Adrenal gland (tissue), 9 donors: ENCODE measurements at regions not wholly inside any gene's neighbourhood (a gene's known extent, or its start where the extent isn't known, plus 50 kb on each side); places are given as distances from the start of the nearest gene placed in this dataset.

ENCODE experiments used
- DNase-seq, 7 donors: peaks; one replicate each; pipeline ENCODE4 v3.0.0-alpha.2; 2019 to 2020
- H3K27ac ChIP-seq, 5 donors: fragments of 200-600 bp; sonication (generic) in 4 of 5; 1 replicate in 3 of 5; 2 replicates in 2 of 5; pipeline versions ENCODE4 v1.5.1 to v1.8.0; 2016 to 2020; ENCODE audit warnings: mild to moderate bottlenecking in 1 of 5
- H3K27me3 ChIP-seq: fragments of 200-600 bp; 2 replicates; pipeline ENCODE4 v1.8.0; 2021
- H3K36me3 ChIP-seq, 2 donors: fragments of 200-600 bp; replicated peaks in 1 of 2; 1 replicate in 1 of 2; 2 replicates in 1 of 2; pipeline versions ENCODE4 v1.5.1 to v1.8.0; 2018 to 2022
- H3K4me1 ChIP-seq, 2 donors: fragments of 200-600 bp; replicated peaks in 1 of 2; 1 replicate in 1 of 2; 2 replicates in 1 of 2; pipeline versions ENCODE4 v1.5.1 to v1.8.0; 2018 to 2021
- H3K4me3 ChIP-seq, 4 donors: fragments of 200-600 bp; sonication (generic) in 3 of 4; one replicate each; pipeline ENCODE4 v1.5.1; 2016 to 2018
- H3K9me3 ChIP-seq, 3 donors: fragments of 200-600 bp; sonication (generic) in 1 of 3; replicated peaks in 1 of 3; 1 replicate in 2 of 3; 2 replicates in 1 of 3; pipeline versions ENCODE4 v1.5.1 to v1.8.0; 2016 to 2021
- POLR2A ChIP-seq, 2 donors: fragments of 450-650 bp; IDR thresholded peaks; one replicate each; pipeline ENCODE4 v1.6.1; 2017; ENCODE audit warnings: antibody characterized with exemption in 2 of 2, mild to moderate bottlenecking in 2 of 2, moderate library complexity in 1 of 2
- WGBS, 4 donors: extraction: QIAGEN DNeasy Blood & Tissue Kit in 2 of 4; methylation state at CpG; one replicate each; pipeline versions ENCODE4 v1.1.5 to v1.1.7; 2013 to 2017; 5-methylcytosine and 5-hydroxymethylcytosine counted together
- intact Hi-C, 2 donors: fragments of 100-400 bp; cut with DNase I; formaldehyde crosslinking; loops; one replicate each; pipeline versions ENCODE4 v1.14.1 to v1.15.0; 2022 to 2023
- TF ChIP-seq, protein P1 (sequence below), 6 experiments: fragments of 450-650 bp in 4 of 6; fragments of 200-600 bp in 2 of 6; sonication (generic) in 1 of 6; IDR thresholded peaks; 1 replicate in 5 of 6; 2 replicates in 1 of 6; pipeline versions ENCODE4 v1.5.1 to v1.8.0; 2016 to 2021; ENCODE audit warnings: antibody characterized with exemption in 6 of 6, mild to moderate bottlenecking in 2 of 6, moderate library complexity in 1 of 6
- donor health status: healthy with polysubstance abuse.
- donor health status: Bipolar disorder and iron deficiency.
- donor health status: DM: yes; HTN: yes; CAD: no.
- donor health status: DM: no; HTN: no; CAD: no.
- donor health status: DM: no; HTN: no; CAD: no.

DNA sequence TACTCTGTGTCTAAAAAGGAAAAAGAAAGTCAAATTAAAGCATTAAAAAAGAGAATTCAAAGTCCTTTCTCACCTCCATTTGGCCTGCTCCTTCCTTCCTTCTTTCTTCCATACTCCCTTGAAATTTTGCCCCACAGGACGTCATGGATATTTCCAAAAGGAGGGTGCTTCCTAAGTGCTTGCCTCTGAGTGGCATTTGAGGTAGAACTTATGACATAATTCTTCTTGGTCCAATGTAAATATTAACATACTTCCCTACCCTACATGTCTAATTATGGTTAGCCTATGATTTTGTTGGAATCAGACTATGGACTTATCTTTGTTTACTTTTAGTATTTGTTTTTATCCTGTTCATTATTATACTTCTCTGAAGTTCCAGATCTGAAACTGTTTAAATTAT, 132.3 kb downstream of the PFDN4 start:
- H3K27ac ChIP-seq, result no peak overlapping the region
- no peaks in the 10 kb centered on the region for H3K36me3 ChIP-seq
- WGBS, 4 donors, result 49 to 79% (median 65%) methylated on average over 1 of the region's 1 CpG
- intact Hi-C loops, result no loop called here
- no peaks in the 10 kb centered on the region for H3K9me3 ChIP-seq
- TF ChIP-seq POLR2A (IDR thresholded peaks at IDR 0.05), result no peak
- TF ChIP-seq, protein P1, sequence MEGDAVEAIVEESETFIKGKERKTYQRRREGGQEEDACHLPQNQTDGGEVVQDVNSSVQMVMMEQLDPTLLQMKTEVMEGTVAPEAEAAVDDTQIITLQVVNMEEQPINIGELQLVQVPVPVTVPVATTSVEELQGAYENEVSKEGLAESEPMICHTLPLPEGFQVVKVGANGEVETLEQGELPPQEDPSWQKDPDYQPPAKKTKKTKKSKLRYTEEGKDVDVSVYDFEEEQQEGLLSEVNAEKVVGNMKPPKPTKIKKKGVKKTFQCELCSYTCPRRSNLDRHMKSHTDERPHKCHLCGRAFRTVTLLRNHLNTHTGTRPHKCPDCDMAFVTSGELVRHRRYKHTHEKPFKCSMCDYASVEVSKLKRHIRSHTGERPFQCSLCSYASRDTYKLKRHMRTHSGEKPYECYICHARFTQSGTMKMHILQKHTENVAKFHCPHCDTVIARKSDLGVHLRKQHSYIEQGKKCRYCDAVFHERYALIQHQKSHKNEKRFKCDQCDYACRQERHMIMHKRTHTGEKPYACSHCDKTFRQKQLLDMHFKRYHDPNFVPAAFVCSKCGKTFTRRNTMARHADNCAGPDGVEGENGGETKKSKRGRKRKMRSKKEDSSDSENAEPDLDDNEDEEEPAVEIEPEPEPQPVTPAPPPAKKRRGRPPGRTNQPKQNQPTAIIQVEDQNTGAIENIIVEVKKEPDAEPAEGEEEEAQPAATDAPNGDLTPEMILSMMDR (IDR thresholded peaks at IDR 0.05), result no peak
- no peak for DNase-seq
- H3K27me3 ChIP-seq, result no peaks in the 10 kb centered on the region
- H3K4me3 ChIP-seq, result no peak overlapping the region
- H3K4me1 ChIP-seq, result peaks cover 0 to 5% of the 10 kb centered on the region in 2 donors

DNA sequence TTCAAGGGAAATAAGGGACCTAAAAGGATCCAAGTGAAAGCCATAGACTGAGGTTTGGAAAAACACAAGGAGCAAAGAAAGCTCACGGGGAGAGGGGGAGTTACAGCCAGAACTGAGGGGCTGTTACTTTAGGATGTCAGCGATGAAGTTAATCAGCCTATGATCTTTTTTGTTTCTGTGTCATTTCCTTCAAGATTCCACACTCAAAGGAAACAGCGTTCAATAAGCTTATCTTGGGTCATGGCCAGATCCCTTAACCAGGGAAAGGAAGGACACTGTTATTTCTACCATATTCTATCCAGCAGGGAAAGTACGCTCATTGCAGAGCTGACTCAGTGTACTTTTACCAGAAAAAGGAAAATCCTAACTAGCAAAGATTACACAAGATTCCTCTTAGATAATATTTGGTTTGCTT, 132.8 kb downstream of the PFDN4 start:
- 19 to 31% (median 26%) methylated on average over 4 of the region's 4 CpGs for WGBS, 4 donors
- Histone ChIP-seq H3K36me3 (no peaks in the 10 kb centered on the region), H3K27ac (no peak overlapping the region), H3K4me3 (no peak overlapping the region), H3K9me3 (no peaks in the 10 kb centered on the region), H3K27me3 (no peaks in the 10 kb centered on the region), H3K4me1 (peaks cover 0 to 5% of the 10 kb centered on the region in 2 donors)
- intact Hi-C loops, result no loop called here
- TF ChIP-seq, protein P1 (IDR thresholded peaks at IDR 0.05), result no peak
- TF ChIP-seq POLR2A (IDR thresholded peaks at IDR 0.05), result no peak
- no peak for DNase-seq

DNA sequence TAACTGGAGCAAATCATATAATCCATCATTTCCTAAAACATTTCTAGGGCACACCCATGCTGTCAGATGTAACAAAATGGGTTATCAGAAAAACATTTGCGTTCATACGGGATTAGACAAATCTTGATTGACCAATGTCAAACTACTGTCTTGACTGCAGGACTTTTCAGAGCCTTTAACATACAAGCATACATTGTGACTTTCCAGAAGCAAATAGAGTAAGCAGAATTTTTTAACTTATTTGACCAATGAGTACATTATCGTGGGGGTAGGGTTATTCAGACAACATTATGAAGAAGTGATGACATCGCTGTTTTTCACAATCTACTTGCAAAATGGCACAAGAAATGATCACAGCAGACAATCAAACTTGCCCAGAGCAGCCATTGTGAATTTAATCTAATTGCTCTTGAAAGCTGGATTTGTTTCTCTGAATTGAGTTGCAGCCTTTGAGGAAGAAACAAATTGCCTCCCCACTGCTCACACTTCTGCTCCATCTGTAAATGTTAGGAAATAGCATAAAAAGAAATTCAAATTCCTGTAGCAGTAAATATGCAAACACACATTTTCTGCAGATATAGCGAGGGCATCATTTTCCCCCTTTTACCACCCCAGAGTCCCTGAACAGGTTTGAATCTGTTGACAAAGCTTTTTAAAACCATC, 133.0 kb upstream of the DOK5 start:
- Histone ChIP-seq H3K36me3 (no peaks in the 10 kb centered on the region), H3K4me1 (peaks cover 0 to 5% of the 10 kb centered on the region in 2 donors), H3K4me3 (no peak overlapping the region), H3K27ac (no peak overlapping the region), H3K27me3 (no peaks in the 10 kb centered on the region), H3K9me3 (no peaks in the 10 kb centered on the region)
- 86 to 91% (median 90%) methylated on average over 5 of the region's 5 CpGs for WGBS, 4 donors
- DNase-seq, result no peak
- no peak for TF ChIP-seq POLR2A (IDR thresholded peaks at IDR 0.05)
- intact Hi-C loops, result no loop called here

DNA sequence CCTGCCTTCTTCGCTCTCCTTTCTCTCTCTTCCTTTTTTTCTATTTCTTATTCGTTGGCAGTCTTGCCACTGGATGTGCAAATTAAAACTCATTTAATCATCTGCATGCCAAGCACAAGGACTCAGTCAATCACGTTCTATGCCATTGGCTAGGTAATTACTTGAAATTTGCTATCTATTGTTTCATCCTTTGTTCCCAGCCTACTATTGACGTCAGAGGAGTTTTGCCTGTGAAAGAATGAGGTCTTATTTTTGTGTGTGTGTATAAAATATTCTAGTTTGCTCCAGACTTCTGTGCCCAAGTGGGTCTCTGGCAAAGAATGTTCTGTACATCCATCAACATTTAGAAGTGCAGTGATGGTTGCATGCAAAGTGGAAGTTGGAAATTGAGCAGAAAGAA, 132.3 kb upstream of the DOK5 start:
- Histone ChIP-seq H3K9me3 (no peaks in the 10 kb centered on the region), H3K4me3 (no peak overlapping the region), H3K4me1 (peaks cover 0 to 5% of the 10 kb centered on the region in 2 donors), H3K36me3 (no peaks in the 10 kb centered on the region), H3K27me3 (no peaks in the 10 kb centered on the region), H3K27ac (no peak overlapping the region)
- no peak for DNase-seq
- TF ChIP-seq, protein P1 (IDR thresholded peaks at IDR 0.05), result no peak
- TF ChIP-seq POLR2A (IDR thresholded peaks at IDR 0.05), result no peak
- 72 to 77% (median 73%) methylated on average over 4 of the region's 4 CpGs for WGBS, 4 donors
- intact Hi-C loops, result no loop called here

DNA sequence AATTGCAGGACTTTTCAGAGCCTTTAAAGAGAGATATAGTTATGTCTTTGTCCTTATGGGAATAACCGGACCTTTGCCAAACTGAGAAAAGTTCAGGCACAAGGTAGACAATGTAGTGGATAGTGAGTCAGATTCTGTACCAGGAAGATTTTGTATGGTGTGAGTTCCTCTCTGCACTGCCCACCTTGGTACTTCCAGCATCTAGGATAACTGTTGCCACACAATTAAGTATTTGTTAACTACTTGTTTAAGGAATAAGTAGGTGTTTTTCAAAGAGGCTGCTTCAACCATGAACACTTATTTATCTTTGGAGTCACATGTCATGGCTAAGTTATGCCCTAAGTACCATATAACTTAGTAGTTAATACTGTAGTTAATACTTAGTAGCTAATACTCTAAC, 131.8 kb upstream of the DOK5 start:
- intact Hi-C loops, result no loop called here
- WGBS, 4 donors, result 68 to 88% (median 85%) methylated on average over 1 of the region's 1 CpG
- no peaks in the 10 kb centered on the region for H3K27me3 ChIP-seq

More for the DNA sequence above, 131.8 kb upstream of the DOK5 start:
- no peaks in the 10 kb centered on the region for H3K9me3 ChIP-seq
- DNase-seq, result no peak
- H3K4me1 ChIP-seq, result peaks cover 0 to 5% of the 10 kb centered on the region in 2 donors
- TF ChIP-seq, protein P1 (IDR thresholded peaks at IDR 0.05), result no peak
- TF ChIP-seq POLR2A (IDR thresholded peaks at IDR 0.05), result no peak
- H3K27ac ChIP-seq, result no peak overlapping the region
- H3K36me3 ChIP-seq, result no peaks in the 10 kb centered on the region
- no peak overlapping the region for H3K4me3 ChIP-seq
